C4-2B (cell line): ENCODE measurements at regions not wholly inside any gene's neighbourhood (a gene's known extent, or its start where the extent isn't known, plus 50 kb on each side); places are given as distances from the start of the nearest gene placed in this dataset.

ENCODE experiments used
- CTCF ChIP-seq: fragments of 450-650 bp; conservative IDR thresholded peaks from 2 replicates; pipeline ENCODE4 v1.5.1; 2017; ENCODE audit warnings: mild to moderate bottlenecking
- ZFX ChIP-seq: fragments of 450-650 bp; IDR thresholded peaks from 2 replicates; pipeline ENCODE4 v1.6.1; 2017

- TF ChIP-seq CTCF: no peak
- TF ChIP-seq ZFX: no peak
Measured at GRCh38 chr2:173605994-173606393, 251.3 kb downstream of the CDCA7 start.
